ENCODE measurements at regions not wholly inside any gene's neighbourhood (a gene's known extent, or its start where the extent isn't known, plus 50 kb on each side); places are given as distances from the start of the nearest gene placed in this dataset.
"Not testable (repeated sequence)": the region's sequence is repeated elsewhere in the genome, so short reads cannot be mapped to it uniquely, and the experiment has no call there.

DNA sequence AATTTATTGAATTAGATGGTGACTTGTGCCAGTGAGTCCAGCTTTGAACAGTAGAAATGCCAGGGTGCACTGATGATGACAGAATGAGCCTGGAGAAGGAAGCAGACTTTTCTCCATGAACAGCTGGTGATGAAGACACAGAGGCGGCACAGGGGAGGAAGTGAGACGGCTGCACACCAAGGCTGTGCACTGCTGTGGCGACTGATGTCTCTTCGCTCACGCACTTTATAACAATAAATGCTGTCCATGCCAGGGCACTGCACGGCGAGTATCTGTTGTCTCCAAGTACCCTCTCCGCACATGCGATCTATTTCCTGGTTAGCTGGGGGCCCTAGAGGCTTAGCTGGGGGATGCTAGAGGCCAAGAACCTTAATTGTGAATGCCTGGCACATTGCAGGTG, 175.2 kb downstream of the TMEM200C start:
- DNase-seq (ENCODE audit: low spot score) = no peak

DNA sequence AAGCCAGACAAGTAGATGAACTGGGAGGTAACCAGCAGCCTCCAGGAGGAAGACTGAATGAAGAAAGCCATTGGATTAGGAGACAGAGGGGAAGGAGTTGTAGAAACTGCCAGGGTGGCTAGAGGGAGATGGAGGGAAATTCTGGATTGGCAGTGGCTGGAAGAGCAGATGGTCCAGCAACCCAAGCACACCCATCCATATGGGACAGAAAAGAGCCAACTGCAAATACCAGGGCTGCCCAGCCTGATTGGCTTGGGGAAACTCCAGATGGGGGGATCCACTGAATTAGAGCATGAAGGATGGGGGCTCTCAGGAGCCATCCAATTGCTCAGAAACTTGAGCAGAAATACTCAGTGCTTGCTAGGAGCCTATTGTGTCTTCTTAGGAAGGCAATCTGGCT, 173.5 kb upstream of the EPB41L3 start:
- DNase-seq (ENCODE audit: low spot score) = no peak

DNA sequence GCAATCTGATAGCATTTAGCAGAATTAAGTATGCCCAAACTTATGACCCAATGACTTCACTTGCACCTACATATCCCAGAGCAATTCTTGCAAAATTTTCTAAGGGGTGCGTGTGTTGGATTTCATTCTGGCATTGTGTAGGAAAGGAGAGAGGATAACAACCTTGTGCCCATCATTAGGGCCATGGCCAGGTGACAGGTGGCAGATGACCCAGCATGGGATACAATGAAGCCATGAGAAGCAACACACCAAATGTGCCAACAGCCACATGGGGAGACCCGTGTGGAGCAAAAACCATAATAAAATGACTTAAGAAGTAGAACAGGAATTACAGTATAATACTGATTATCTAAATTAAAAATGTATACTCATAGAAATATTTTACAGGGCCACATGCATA, 166.9 kb upstream of the EPB41L3 start:
- no peak for DNase-seq (ENCODE audit: low spot score)

DNA sequence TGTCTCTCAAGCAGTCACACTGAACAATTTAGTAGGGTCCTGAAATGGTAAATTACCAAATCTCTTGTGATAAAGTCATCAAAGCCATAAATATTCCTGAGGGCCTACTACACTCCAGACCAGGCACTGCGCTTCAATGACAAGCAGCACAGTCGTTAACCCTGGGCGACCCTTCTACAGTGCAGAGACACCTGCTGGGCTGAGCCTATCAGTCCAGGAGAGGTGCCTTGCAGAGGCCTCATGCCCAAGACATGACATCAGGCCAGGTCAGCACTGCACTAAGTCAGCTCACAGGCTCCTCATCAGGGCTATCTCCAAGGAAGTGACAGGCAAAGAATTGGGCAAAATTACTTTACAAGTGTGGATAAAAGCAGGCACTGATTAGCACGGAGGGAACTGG, 166.4 kb upstream of the EPB41L3 start:
- DNase-seq (ENCODE audit: low spot score) = no peak

DNA sequence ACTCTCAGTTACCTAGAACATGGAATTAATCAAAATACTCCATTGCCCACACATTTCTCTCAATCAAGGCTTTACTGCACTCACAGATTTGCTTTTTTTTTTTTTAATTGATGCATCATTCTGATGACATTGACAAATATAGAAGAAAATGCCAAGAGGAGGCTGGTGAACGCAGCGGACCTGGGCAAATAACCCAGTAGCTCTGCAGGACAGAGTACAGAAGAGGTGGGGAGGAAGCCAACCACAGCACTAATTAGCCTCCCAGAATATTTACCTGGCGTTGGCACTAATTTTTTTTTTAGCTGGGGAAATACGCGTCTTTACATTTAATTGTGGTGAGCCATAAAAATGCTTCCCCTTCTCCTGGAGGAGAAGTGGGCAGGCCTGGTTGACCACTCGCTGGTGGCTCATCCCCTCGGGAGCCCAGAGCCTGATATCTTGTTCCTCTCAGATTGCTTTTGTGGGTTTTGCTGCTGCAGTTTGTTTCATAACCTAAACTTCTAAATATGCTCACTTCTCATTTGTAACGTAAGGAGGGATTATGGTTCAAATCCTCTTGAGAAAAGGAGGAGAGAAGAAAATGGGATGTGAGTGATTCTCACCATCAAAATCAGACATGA, 165.8 kb upstream of the EPB41L3 start:
- no peak for DNase-seq (ENCODE audit: low spot score)

DNA sequence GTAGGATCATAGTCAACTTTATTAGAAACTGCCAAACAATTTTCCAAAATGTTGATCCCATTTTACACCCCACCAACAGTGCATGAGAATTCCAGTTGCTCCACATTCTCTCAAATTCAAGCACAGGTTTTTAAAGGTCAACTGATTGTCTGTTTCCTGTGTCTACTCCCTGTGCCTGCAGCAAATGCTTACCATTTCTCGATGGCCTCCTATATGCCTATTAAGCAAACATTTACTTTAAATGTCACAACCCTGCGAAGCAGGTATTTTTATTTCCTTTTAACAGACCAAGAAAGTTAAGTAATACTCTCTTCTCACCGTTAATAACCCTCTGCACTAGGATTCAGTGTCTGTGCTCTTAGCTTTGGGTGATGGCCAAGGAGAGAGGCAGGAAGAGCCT, 163.8 kb upstream of the EPB41L3 start:
- DNase-seq (ENCODE audit: low spot score) = no peak

DNA sequence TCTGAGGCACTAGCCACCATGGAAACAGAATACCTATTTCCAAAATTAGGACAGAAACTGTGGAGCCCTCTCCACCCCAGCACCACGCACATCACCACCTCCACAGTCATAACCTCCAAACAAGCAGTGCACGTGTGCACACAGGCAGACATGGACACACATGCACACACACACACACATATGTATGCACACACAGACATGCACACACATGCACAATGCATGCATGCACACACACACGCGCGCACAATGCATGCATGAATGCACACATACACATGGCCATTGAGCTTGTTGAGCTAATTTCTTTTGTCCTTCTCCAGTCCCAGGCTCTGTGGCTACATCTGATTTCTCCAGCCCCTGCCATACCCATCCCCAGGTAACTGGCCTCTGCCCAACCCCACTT, 161.6 kb upstream of the EPB41L3 start:
- no peak for DNase-seq (ENCODE audit: low spot score)

DNA sequence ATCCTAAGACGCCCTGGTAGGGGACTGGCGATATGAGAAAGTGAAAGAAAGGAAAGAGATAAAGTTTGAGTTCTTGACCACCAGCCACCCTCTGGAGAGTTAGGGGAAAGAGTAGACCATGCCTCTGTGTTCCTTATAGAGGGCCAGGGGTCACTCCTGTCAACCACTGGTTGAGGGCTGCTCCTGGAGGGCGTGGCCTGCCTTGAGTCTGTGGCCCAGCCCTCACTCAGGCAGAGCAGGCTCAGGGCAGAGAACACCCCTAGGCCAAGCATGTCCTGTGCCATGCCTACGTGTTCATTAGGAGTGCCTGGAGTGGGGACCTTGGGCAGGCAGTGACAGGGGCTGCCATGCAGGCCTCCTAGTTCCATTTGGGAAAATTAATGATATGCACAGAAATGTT, 161.1 kb upstream of the EPB41L3 start:
- DNase-seq (ENCODE audit: low spot score) = no peak

DNA sequence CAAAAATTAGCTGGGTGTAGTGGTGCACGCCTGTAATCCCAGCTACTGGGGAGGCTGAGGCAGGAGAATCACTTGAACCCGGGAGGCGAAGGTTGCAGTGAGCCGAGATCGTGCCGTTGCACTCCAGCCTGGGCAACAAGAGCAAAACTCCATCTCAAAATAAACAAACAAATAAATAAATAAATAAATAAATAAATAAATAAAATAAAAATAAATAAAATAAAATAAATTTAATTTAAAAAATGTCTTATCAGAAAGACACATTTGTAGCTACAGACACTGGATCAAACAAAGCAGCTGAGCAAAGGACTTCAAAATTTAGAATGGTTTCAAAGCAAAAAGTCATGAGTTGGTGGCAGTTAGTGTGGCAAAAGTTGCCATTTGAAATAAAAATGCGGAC, 158.2 kb upstream of the EPB41L3 start:
- not testable (repeated sequence) for DNase-seq (ENCODE audit: low spot score)

DNA sequence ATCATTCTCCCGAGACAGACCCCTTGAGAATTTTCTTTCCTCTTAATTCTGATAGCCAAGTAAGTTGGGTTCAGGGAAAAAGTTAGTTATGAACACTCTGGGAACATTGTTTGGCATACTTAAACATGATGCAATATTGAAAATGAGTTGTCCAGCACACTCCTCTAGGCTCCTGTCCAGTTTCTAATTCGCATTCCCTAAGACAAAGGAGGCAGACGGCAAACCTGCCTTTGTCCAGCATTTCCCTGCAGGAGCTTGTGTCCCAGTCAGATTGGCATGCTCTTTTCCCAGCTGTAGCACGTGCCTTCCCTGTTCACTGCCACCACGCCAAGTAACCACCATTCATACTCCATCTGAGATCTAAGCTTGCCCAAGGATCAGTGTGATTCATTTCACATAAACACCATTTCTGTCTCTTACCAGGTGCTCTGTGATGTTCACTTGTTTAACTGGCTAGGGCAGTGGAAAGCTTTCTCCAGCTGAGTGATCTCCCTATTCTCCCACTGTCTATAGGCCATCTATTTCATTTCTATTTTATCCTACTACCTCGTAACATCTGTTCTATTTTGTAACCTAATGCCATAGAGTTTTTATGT, 150.0 kb upstream of the EPB41L3 start:
- peak; percentile 3 for DNase-seq (ENCODE audit: low spot score)

DNA sequence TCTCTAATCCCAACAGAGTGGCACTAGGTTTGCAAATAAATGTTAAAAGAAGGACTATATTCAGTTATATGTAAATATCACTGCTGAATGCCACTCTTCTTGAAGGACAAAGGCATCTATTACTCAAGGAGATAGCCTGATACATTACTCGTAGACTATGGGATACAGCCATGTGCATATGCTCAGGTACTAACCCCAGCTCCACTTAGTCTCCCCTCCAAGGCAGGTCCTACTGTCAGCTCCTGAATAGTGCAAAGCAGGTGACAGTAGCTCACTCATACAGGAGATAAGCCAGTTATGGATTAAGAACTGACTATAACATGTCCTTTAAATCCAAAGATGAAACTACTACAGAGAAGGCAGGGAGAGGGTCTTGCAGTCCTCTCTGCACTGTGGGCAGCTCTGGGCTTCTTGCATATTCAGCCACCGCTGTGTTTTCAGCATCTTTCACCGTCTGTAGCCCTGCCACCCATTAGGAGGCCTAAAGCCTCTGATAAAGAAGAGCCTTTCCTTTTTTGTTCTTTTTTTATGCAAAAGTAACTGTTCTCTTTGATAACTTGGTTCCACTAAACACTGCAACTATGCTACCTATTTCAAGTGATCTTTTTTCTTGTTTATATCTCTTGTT, 135.1 kb upstream of the EPB41L3 start:
- no peak for DNase-seq (ENCODE audit: low spot score)

DNA sequence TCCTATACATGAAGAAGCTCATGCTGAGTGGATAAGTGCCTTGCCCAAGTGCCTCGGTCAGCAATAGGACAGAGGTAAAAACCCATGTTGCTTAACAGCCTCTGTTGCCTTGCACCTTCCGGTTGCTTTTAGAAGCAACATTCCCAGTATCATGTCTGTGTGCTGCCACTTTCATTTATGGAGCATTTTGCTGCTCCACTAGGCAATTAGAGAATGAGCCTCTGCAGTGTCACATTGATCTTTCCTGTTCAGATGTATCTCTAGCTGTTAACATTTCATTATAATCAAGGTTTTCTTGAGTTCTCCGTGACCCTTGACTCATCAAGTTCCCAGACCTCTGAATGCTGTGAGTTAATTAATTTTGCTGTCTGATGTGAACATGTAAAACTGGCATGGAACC, 134.5 kb upstream of the EPB41L3 start:
- no peak for DNase-seq (ENCODE audit: low spot score)

DNA sequence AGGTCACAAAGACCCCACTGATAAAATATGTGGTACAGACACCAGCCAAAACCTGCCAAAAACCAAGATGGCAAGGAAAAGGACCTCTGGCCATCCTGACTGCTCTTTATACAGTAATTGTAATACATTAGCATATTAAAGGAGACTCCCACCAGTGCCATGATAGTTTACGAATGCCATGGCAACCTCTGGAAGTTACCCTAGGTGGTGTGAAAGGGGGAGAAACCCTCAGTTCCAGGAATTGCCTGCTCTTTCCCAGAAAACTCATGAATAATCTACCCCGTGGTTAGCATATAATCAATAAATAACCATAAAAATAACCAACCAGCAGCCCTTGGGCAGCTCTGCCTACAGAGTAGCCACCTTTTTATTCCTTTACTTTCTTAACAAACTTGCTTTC, 129.8 kb upstream of the EPB41L3 start:
- no peak for DNase-seq (ENCODE audit: low spot score)

DNA sequence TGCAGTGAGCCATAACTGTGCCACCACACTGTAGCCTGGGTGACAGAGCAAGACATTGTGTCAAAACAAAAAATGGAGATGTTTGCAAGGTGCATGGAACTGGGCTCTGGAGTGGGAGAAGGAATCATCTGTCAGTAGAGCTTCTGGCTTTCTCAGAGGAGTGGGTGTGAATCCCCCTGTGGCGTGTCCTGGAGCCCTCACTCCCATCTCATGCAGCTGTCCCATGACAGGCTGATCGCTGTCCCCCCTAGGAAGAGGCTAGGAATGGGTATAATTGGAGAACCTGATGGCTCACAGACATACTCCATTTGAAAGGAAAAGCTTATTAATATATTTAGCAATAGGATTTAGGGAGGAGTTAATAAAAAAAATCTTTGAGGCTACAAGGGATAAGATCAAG, 125.8 kb upstream of the EPB41L3 start:
- DNase-seq (ENCODE audit: low spot score) = no peak

DNA sequence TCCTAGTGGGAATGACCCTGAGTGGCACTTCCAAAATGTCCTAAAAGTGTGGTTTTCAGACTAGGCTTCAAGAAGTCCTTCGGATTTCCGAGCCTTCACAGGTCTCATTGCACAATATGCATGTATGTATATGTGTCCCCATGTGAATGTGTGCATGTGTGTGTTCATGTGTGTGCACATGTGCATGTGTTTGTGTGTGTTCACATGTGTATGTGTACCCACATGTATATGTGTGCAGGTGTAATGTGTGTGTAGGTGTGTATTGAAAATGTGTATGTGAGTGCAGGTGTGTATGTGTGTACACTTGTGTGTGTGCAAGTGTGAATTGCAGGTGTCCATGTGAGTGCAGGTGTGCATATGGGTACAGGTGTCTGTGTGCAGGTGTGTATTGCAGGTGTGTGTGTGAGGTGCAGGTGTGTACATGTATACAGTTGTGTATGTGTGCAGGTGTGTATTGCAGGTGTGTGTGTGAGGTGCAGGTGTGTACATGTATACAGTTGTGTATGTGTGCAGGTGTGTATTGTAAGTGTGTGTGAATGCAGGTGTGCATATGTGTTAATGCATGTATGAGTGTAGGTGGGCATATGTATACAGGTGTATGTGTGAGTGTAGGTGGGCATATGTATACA, 124.4 kb upstream of the EPB41L3 start:
- no peak for DNase-seq (ENCODE audit: low spot score)

DNA sequence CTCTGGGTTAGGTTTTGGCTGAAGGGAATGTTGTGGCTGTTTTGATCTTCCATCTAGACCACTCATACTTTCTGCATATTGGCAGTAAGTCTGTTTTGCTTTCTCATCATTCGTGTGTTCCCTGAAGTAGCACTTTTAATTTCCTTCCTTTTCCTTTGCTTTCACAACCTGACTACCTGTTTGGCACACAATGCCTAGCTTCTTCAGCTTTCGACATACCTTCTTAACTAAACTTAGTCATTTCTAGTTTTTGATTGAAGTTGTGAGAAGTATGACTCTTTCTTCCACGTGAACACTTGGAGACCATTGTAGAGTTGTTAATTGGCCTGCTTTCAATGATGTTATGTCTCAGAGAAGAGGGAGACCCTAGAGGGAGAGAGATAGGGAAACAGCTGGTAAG, 123.6 kb upstream of the EPB41L3 start:
- no peak for DNase-seq (ENCODE audit: low spot score)

DNA sequence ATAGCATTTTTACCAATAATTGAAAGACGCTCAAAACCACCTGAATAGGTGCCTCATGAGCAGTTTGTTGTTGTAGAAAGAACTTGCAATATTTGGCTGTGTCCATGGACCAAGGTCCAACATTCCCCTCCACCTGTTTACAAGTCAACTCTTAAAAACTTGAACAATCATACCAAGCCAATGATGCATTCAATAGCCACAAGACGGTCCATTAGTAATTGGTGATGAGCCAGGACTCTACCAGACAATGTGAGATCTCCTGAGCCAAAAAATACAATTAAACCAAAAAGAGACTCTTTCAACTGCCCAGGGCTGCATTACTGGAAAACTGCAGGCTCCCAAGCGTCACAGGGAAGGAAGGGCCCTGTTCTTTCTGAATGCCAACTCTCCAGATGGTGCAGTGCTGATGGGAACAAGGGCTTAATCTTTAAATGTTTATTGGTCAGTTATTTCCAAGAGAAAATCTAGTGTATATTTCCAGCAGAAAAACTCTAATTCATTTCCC, 118.8 kb upstream of the EPB41L3 start:
- DNase-seq (ENCODE audit: low spot score) = no peak

DNA sequence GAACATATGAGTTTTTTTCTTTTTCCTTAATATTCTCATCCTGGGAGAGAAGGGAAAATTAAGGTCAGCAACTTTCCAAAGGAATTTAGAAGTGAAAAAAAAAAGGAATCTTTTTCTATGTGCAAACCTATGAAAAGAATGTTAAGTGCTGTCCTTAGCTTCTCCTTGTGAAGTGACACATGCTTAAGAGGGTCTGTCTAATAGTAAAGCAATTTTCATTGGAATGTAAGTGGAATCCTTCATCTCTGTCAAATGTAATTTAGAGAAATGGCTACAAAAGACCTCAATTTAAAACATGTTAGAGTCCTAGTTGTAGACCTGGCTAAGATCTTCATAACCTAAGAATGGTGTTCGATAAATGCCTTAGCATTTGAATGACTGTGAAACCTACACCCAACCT, 117.4 kb upstream of the EPB41L3 start:
- no peak for DNase-seq (ENCODE audit: low spot score)

DNA sequence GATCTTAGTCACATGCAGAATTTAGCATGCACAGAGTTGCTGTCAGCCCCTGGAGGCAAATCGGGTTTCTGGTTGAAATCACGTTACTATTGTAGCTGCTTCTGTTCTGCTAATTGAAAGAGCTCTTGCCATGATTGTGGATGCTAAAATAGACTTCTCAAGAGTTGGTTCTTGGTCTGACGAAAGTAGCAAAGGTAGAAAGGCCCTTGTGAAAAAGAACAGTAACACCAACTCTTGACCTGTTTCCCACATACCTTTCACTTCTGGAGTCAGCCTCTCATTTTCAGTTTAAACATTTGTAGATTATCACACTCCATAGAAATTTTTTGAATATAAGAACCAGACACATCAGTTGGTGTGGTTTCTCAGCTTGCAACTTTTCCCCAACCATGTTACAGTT, 110.0 kb upstream of the EPB41L3 start:
- DNase-seq (ENCODE audit: low spot score) = no peak

DNA sequence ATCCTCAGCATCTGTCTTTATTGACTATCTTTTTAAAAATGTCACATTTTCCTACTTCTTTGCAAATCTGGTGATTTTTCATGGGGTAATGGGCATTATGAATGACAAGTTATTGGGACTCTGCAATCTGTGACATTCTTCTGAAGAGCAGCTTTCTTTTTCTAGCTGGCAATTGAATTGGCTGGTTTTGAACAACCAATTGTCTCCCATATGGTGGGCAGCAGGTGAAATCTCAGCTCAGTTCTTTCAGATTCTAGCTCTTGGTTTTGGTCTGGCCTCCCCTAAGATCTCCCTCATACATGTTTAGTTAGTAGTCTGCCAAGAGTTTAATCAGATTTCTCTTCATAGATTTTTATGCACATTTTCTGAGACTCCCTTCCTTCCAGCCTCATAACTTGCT, 107.9 kb upstream of the EPB41L3 start:
- no peak for DNase-seq (ENCODE audit: low spot score)

DNA sequence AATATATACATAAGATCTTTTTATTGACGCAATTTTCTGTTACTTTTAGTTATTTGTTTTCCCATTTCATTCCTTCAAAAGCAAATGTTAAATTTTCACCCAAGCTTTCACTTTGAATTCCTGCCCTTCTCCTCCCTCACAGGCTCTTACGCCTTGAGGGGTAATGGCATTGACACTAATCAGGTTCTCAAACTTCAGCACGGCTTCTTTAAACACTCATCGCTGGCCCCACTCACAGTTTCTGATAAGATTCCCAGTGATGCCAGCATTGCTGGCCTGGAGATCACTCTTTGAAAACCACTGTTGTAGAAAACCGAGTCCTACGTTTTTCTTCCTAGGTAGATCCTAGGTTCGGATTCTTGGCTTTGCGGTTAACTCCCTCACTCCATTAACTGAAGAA, 105.6 kb upstream of the EPB41L3 start:
- no peak for DNase-seq (ENCODE audit: low spot score)

DNA sequence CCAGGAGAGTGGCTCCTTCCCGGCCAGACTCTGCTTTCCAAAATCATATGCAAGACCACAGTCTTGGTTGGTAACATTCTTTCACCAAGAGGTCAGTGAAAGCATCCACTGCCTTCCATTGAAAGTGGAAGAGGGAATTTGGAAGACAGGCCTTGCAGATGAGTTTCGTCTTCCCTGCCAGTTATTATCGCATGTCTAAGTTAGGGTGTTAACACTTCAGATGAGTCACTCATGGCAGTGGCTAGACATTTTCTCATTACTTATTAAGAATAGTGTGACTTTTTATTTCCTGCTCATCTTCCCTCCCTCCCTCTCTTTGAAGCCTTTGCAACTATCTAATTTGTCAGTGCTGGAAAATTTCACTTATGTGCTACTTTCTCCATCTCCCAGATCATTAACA, 102.9 kb upstream of the EPB41L3 start:
- DNase-seq (ENCODE audit: low spot score) = no peak

DNA sequence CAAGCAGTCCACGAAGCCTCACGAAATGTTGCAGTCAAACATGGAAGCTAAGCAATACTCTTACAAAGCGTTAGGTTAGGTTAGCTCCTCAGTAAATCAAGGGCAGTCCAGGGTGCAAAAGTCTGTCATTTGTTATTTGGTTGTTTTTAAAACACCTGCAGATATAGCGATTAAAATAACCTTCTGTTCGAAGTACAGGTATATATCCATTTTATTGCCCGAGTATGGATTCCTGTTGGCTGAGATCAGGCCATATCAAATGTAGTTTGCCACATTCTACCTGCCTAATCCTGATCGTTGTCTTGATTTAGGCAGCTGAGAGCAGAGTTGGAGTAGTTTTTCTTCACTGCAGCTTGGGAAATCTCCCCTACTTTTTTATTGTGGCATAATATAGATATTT, 99.5 kb upstream of the EPB41L3 start:
- no peak for DNase-seq (ENCODE audit: low spot score)

Data from H4 (cell line).